Osteocyte (in vitro differentiated cells): ENCODE measurements at regions not wholly inside any gene's neighbourhood (a gene's known extent, or its start where the extent isn't known, plus 50 kb on each side); places are given as distances from the start of the nearest gene placed in this dataset.
"Not testable (repeated sequence)": the region's sequence is repeated elsewhere in the genome, so short reads cannot be mapped to it uniquely, and the experiment has no call there.

Source experiments
- DNase-seq: peaks from one replicate; pipeline ENCODE4 v3.0.0; 2021; ENCODE audit warnings: mixed read lengths; ENCODE audit not compliant: unreplicated experiment; ENCODE audit errors: extremely low spot score
- H3K27ac Mint-ChIP-seq: one replicate; pipeline ENCODE4 v1.8.0; 2021; ENCODE audit warnings: mild to moderate bottlenecking, mixed read lengths; ENCODE audit not compliant: unreplicated experiment
- H3K27me3 Mint-ChIP-seq: one replicate; pipeline ENCODE4 v1.8.0; 2021; ENCODE audit warnings: mixed read lengths; ENCODE audit not compliant: unreplicated experiment
- H3K36me3 Mint-ChIP-seq: one replicate; pipeline ENCODE4 v1.8.0; 2021; ENCODE audit warnings: mixed read lengths; ENCODE audit not compliant: unreplicated experiment
- H3K4me1 Mint-ChIP-seq: one replicate; pipeline ENCODE4 v1.8.0; 2021; ENCODE audit warnings: mixed read lengths; ENCODE audit not compliant: unreplicated experiment
- H3K4me3 Mint-ChIP-seq: one replicate; pipeline ENCODE4 v1.8.0; 2021; ENCODE audit warnings: mild to moderate bottlenecking, moderate library complexity, mixed read lengths; ENCODE audit not compliant: unreplicated experiment
- H3K9me3 Mint-ChIP-seq: one replicate; pipeline ENCODE4 v1.8.0; 2021; ENCODE audit warnings: mixed read lengths; ENCODE audit not compliant: unreplicated experiment
- TF ChIP-seq, protein P1 (sequence below): fragments of 200-600 bp; sonication (generic); IDR thresholded peaks from 2 replicates; pipeline ENCODE4 v1.5.0; 2021; ENCODE audit warnings: antibody characterized with exemption, mild to moderate bottlenecking, moderate library complexity

DNA sequence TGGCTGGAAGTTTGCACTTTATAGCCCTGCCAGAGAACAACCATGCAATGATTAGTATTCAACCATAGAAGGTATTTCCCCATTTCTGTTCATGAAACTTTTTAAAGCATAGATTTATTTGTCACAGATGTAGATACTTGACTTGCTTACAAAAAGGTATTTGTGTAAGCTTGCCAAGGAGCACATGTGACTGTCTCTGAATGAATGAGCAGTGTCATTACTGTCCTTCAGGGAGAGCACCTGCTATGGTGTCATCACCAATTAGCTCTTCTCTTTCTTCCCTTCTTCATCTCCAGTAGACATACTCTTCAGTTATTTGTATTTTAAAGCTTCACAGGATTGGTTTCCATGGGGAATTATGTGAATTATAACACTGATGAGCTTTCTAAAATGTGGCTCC, 1064.7 kb upstream of the GRIA3 start:
- Mint-ChIP-seq H3K36me3 (no peaks in the 10 kb centered on the region), H3K27me3 (no peaks in the 10 kb centered on the region), H3K4me1 (no peaks in the 10 kb centered on the region), H3K9me3 (peaks cover 5% of the 10 kb centered on the region), H3K27ac (no peak overlapping the region), H3K4me3 (no peak overlapping the region)
- TF ChIP-seq, protein P1, sequence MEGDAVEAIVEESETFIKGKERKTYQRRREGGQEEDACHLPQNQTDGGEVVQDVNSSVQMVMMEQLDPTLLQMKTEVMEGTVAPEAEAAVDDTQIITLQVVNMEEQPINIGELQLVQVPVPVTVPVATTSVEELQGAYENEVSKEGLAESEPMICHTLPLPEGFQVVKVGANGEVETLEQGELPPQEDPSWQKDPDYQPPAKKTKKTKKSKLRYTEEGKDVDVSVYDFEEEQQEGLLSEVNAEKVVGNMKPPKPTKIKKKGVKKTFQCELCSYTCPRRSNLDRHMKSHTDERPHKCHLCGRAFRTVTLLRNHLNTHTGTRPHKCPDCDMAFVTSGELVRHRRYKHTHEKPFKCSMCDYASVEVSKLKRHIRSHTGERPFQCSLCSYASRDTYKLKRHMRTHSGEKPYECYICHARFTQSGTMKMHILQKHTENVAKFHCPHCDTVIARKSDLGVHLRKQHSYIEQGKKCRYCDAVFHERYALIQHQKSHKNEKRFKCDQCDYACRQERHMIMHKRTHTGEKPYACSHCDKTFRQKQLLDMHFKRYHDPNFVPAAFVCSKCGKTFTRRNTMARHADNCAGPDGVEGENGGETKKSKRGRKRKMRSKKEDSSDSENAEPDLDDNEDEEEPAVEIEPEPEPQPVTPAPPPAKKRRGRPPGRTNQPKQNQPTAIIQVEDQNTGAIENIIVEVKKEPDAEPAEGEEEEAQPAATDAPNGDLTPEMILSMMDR: no peak
- no peak for DNase-seq

DNA sequence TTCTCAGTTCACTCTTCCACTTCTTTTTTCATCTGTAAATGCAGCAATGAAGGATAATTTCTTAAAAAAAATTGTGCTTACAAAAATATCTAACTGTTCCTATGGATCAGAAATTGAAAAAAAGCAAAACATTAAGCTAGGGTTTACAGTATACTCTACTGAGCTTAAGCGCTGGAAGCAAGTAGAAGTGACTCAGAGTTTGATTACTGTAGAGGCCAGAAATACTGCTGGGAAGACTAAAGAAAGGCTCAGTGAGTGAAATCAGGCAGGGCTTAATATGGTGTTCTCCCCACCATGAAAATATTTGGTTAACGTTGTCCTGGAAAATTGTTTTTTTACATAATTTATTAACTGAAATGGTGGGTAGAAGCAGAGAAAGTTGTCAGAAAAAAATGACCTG, 1061.8 kb upstream of the GRIA3 start:
- Mint-ChIP-seq H3K36me3 (no peaks in the 10 kb centered on the region), H3K4me3 (no peak overlapping the region), H3K27ac (no peak overlapping the region), H3K9me3 (peaks cover 8% of the 10 kb centered on the region), H3K4me1 (no peaks in the 10 kb centered on the region), H3K27me3 (no peaks in the 10 kb centered on the region)
- TF ChIP-seq, protein P1: no peak
- DNase-seq: no peak

DNA sequence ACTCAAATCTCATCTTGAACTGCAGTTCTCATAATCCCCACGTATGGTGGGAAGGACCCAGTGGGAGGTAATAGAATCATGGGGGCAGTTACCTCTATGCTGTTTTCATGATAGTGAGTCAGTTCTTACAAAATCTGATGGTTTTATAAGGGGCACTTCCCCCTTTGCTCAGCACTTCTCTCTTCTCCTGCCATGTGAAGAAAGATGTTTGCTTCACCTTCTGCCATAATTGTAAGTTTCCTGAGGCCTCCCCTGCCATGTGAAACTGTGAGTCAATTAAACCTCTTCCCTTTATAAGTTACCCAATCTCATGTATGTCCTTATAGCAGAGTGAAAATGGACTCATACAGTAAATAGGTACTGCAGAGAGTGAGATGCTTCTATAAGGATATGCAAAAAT, 1050.6 kb upstream of the GRIA3 start:
- no peaks in the 10 kb centered on the region for H3K4me1 Mint-ChIP-seq
- no peaks in the 10 kb centered on the region for H3K27me3 Mint-ChIP-seq
- DNase-seq: no peak
- no peak overlapping the region for H3K27ac Mint-ChIP-seq
- H3K36me3 Mint-ChIP-seq: no peaks in the 10 kb centered on the region
- TF ChIP-seq, protein P1: no peak
- no peak overlapping the region for H3K4me3 Mint-ChIP-seq
- H3K9me3 Mint-ChIP-seq: peaks cover 32% of the 10 kb centered on the region

- TF ChIP-seq, protein P1: no peak
- no peaks in the 10 kb centered on the region for H3K27me3 Mint-ChIP-seq
- H3K4me3 Mint-ChIP-seq: no peak overlapping the region
- H3K9me3 Mint-ChIP-seq: peaks cover 32% of the 10 kb centered on the region
- DNase-seq: no peak
- no peaks in the 10 kb centered on the region for H3K36me3 Mint-ChIP-seq
- H3K27ac Mint-ChIP-seq: no peak overlapping the region
- no peaks in the 10 kb centered on the region for H3K4me1 Mint-ChIP-seq
Measured at GRCh38 chrX:122134291-122134690, 1049.8 kb upstream of the GRIA3 start.

- Mint-ChIP-seq H3K9me3 (peaks cover 36% of the 10 kb centered on the region), H3K4me3 (no peak overlapping the region), H3K27me3 (no peaks in the 10 kb centered on the region), H3K27ac (no peak overlapping the region), H3K36me3 (no peaks in the 10 kb centered on the region), H3K4me1 (no peaks in the 10 kb centered on the region)
- TF ChIP-seq, protein P1: no peak
- DNase-seq: no peak
Measured at GRCh38 chrX:122135070-122135469, 1049.0 kb upstream of the GRIA3 start.

GRCh38 chrX:122140219-122140618, 1043.9 kb upstream of the GRIA3 start:
- not testable (repeated sequence) for DNase-seq, H3K27me3 Mint-ChIP-seq, H3K36me3 Mint-ChIP-seq, H3K27ac Mint-ChIP-seq, H3K4me1 Mint-ChIP-seq, H3K4me3 Mint-ChIP-seq
- H3K9me3 Mint-ChIP-seq: peaks cover 27% of the 10 kb centered on the region
